Stomach (tissue), 4 donors: ENCODE measurements at regions not wholly inside any gene's neighbourhood (a gene's known extent, or its start where the extent isn't known, plus 50 kb on each side); places are given as distances from the start of the nearest gene placed in this dataset.

ENCODE experiments used
- POLR2A ChIP-seq, 4 donors: fragments of 450-650 bp; IDR thresholded peaks; one replicate each; pipeline ENCODE4 v1.6.1; 2016; ENCODE audit warnings: antibody characterized with exemption in 4 of 4, control low read depth in 2 of 4, mild to moderate bottlenecking in 1 of 4, moderate library complexity in 1 of 4
- TF ChIP-seq, protein P1 (sequence below), 7 experiments: fragments of 450-650 bp in 4 of 7; fragments of 200-600 bp in 3 of 7; sonication (generic) in 3 of 7; IDR thresholded peaks; one replicate each; pipeline ENCODE4 v1.5.1; 2016 to 2019; ENCODE audit warnings: antibody characterized with exemption in 7 of 7, control low read depth in 2 of 7, mild to moderate bottlenecking in 1 of 7

DNA sequence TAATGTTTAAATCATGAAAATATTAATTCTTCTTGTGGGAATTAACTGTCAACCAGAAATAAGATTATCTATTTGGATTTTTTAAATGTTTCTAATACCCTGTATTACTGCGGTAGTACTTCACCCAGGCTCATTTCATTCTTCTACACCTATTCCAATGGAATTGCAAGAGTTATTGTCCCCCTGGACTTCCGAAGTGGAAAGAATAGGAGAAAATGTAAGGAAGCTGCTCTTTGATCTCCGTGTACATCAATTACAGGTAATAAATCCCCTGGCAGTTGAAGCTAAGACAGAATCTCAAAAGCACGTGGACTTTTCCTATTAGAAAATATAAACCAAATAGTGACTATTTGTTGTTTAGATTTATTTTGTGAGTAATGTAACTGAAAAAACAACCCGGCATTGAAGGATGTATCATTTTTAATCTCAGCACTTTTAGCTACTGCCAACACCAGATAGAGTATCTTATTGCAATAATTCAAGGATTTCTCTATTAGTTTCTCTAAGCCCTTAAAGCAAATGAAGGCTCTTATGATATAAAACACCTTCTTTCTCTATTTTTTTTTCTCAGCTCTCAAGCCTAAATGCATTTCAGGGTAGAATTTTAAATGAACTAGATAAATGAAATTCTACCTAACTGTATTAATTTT, 77.3 kb downstream of the MZT1 start:
- TF ChIP-seq, protein P1, sequence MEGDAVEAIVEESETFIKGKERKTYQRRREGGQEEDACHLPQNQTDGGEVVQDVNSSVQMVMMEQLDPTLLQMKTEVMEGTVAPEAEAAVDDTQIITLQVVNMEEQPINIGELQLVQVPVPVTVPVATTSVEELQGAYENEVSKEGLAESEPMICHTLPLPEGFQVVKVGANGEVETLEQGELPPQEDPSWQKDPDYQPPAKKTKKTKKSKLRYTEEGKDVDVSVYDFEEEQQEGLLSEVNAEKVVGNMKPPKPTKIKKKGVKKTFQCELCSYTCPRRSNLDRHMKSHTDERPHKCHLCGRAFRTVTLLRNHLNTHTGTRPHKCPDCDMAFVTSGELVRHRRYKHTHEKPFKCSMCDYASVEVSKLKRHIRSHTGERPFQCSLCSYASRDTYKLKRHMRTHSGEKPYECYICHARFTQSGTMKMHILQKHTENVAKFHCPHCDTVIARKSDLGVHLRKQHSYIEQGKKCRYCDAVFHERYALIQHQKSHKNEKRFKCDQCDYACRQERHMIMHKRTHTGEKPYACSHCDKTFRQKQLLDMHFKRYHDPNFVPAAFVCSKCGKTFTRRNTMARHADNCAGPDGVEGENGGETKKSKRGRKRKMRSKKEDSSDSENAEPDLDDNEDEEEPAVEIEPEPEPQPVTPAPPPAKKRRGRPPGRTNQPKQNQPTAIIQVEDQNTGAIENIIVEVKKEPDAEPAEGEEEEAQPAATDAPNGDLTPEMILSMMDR (IDR thresholded peaks at IDR 0.05): no peak
- TF ChIP-seq POLR2A (IDR thresholded peaks at IDR 0.05): no peak
